ENCODE measurements at regions not wholly inside any gene's neighbourhood (a gene's known extent, or its start where the extent isn't known, plus 50 kb on each side); places are given as distances from the start of the nearest gene placed in this dataset.

- no peak overlapping the region for H3K9ac ChIP-seq (ENCODE audit: low read length in 3 of 3)
- no peak for FAIRE-seq
These were observed 97.9 kb upstream of the LPAR1 start for GRCh38 chr9:111136180-111136579.

DNA sequence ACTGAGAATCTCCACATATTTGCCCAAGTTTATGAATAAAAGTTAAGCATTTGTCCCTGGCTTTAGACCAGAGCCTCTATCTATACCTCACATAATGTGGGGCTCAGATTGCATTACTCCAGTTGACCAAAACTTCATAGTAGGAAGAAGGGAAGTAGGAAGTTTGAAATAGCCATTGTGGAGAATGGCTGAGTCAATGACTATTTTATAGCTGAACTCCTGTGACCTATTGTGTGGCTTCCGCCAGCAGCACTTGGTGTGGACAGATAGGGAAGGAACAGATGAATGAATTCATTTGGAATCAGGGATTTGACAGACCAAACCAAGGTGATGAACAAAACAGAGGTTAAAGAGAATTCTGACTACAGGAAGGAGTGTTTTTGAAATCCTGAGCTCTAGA is 92.9 kb upstream of the LPAR1 start:
- no peak overlapping the region for H3K4me3 ChIP-seq (ENCODE audit: low read length in 3 of 3)
- DNase-seq, result no peak
- H3K27ac ChIP-seq (ENCODE audit: low read depth in 2 of 2, low read length in 2 of 2), result no peak overlapping the region
- H3K36me3 ChIP-seq (ENCODE audit: control insufficient read depth in 2 of 3, insufficient read depth in 3 of 3, low read length in 3 of 3), result no peaks in the 10 kb centered on the region
- no peak for FAIRE-seq
- H3K27me3 ChIP-seq (ENCODE audit: control insufficient read depth, insufficient read depth, low read length), result no peaks in the 10 kb centered on the region
- H3K4me1 ChIP-seq (ENCODE audit: control insufficient read depth in 2 of 3, insufficient read depth in 2 of 3, low read depth in 1 of 3, low read length in 3 of 3), result no peaks in the 10 kb centered on the region
- no peak overlapping the region for H3K9ac ChIP-seq (ENCODE audit: low read length in 3 of 3)
- intact Hi-C loops (cut with DNase I), result no loop called here
- no peaks in the 10 kb centered on the region for H3K9me3 ChIP-seq (ENCODE audit: control insufficient read depth in 2 of 3, insufficient read depth in 1 of 3, low read length in 3 of 3)
- no peak for TF ChIP-seq CTCF (IDR thresholded peaks at IDR 0.05; ENCODE audit: borderline replicate concordance, extremely low read depth, insufficient read depth)

More at GRCh38 chr9:111136180-111136579, 97.9 kb upstream of the LPAR1 start:
- Histone ChIP-seq H3K9me3 (ENCODE audit: control insufficient read depth in 2 of 3, insufficient read depth in 1 of 3, low read length in 3 of 3) (no peaks in the 10 kb centered on the region), H3K4me1 (ENCODE audit: control insufficient read depth in 2 of 3, insufficient read depth in 2 of 3, low read depth in 1 of 3, low read length in 3 of 3) (no peaks in the 10 kb centered on the region), H3K36me3 (ENCODE audit: control insufficient read depth in 2 of 3, insufficient read depth in 3 of 3, low read length in 3 of 3) (no peaks in the 10 kb centered on the region), H3K27me3 (ENCODE audit: control insufficient read depth, insufficient read depth, low read length) (no peaks in the 10 kb centered on the region), H3K27ac (ENCODE audit: low read depth in 2 of 2, low read length in 2 of 2) (no peak overlapping the region), H3K4me3 (ENCODE audit: low read length in 3 of 3) (no peak overlapping the region)
- no peak for TF ChIP-seq CTCF (IDR thresholded peaks at IDR 0.05; ENCODE audit: borderline replicate concordance, extremely low read depth, insufficient read depth)
- intact Hi-C loops (cut with DNase I), result no loop called here
- DNase-seq, result no peak

DNA sequence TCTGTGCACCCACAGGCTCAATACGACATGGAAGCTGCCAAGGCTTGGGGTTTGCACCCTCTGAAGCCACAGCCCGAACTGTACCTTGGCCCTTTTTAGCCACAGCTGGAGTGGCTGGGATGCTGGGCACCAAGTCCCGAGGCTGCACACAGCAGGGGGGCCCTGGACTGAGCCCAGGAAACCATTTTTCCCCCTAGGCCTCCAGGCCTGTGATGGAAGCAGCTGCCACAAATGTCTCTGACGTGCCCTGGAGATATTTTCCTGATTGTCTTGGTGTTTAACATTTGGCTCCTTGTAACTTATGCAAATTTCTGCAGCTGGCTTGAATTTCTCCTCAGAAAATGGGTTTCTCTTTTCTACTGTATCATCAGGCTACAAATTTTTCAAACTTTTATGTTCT is 82.3 kb upstream of the LPAR1 start:
- no peaks in the 10 kb centered on the region for H3K9me3 ChIP-seq (ENCODE audit: control insufficient read depth in 2 of 3, insufficient read depth in 1 of 3, low read length in 3 of 3)
- no peak overlapping the region for H3K4me3 ChIP-seq (ENCODE audit: low read length in 3 of 3)
- no peaks in the 10 kb centered on the region for H3K4me1 ChIP-seq (ENCODE audit: control insufficient read depth in 2 of 3, insufficient read depth in 2 of 3, low read depth in 1 of 3, low read length in 3 of 3)
- no peak for DNase-seq
- no peak overlapping the region for H3K9ac ChIP-seq (ENCODE audit: low read length in 3 of 3)
- H3K27ac ChIP-seq (ENCODE audit: low read depth in 2 of 2, low read length in 2 of 2), result no peak overlapping the region
- no peaks in the 10 kb centered on the region for H3K36me3 ChIP-seq (ENCODE audit: control insufficient read depth in 2 of 3, insufficient read depth in 3 of 3, low read length in 3 of 3)
- intact Hi-C loops (cut with DNase I), result no loop called here
- H3K27me3 ChIP-seq (ENCODE audit: control insufficient read depth, insufficient read depth, low read length), result no peaks in the 10 kb centered on the region
- FAIRE-seq, result no peak
- no peak for TF ChIP-seq CTCF (IDR thresholded peaks at IDR 0.05; ENCODE audit: borderline replicate concordance, extremely low read depth, insufficient read depth)

DNA sequence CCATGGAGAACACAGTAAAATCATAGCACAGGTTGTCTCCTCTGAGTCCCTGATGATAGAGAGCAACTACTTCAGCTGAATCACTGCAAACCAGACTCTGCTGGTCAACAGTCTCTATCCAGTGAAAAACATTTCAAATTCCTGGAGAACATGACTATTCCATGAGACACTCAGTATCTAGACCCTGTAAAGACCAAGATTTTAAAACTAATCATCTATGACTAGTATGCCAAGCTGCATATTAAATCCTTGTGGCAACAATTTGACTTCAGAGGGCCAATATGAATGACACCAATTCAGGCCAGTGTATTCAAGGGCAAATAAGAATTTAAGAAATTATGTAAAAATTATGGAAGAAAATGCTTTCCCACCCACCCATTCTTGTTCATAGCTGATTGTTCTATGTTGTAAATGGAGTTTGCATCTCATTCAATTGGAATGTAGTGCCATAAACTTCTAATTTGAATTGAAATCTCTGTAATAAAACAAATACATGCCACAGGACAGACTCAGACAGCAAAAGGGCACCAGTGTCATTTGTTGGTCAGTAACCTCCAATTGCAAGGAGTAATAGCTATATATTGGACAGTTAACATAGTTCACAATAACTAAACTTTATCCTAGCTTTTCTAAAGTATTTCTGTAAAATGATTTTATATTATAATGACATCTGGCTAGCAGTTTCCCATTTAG is 80.1 kb upstream of the LPAR1 start:
- DNase-seq (no peak), FAIRE-seq (no peak)
- H3K9me3 ChIP-seq (ENCODE audit: control insufficient read depth in 2 of 3, insufficient read depth in 1 of 3, low read length in 3 of 3), result no peaks in the 10 kb centered on the region
- H3K27ac ChIP-seq (ENCODE audit: low read depth in 2 of 2, low read length in 2 of 2), result no peak overlapping the region
- H3K4me3 ChIP-seq (ENCODE audit: low read length in 3 of 3), result no peak overlapping the region
- no peak for TF ChIP-seq CTCF (IDR thresholded peaks at IDR 0.05; ENCODE audit: borderline replicate concordance, extremely low read depth, insufficient read depth)
- intact Hi-C loops (cut with DNase I), result no loop called here
- H3K27me3 ChIP-seq (ENCODE audit: control insufficient read depth, insufficient read depth, low read length), result no peaks in the 10 kb centered on the region
- no peak overlapping the region for H3K9ac ChIP-seq (ENCODE audit: low read length in 3 of 3)
- no peaks in the 10 kb centered on the region for H3K4me1 ChIP-seq (ENCODE audit: control insufficient read depth in 2 of 3, insufficient read depth in 2 of 3, low read depth in 1 of 3, low read length in 3 of 3)
- no peaks in the 10 kb centered on the region for H3K36me3 ChIP-seq (ENCODE audit: control insufficient read depth in 2 of 3, insufficient read depth in 3 of 3, low read length in 3 of 3)
